GM21515 (cell line): ENCODE measurements at regions not wholly inside any gene's neighbourhood (a gene's known extent, or its start where the extent isn't known, plus 50 kb on each side); places are given as distances from the start of the nearest gene placed in this dataset.
A peak's percentile ranks its signal among the peaks of the same experiment; 100 is the strongest.
"Not testable (repeated sequence)": the region's sequence is repeated elsewhere in the genome, so short reads cannot be mapped to it uniquely, and the experiment has no call there.

Source experiments
- ATAC-seq: cut with Tn5 transposase; IDR thresholded peaks from one replicate; pipeline ENCODE4 v1.9.1; 2021; ENCODE audit not compliant: unreplicated experiment

DNA sequence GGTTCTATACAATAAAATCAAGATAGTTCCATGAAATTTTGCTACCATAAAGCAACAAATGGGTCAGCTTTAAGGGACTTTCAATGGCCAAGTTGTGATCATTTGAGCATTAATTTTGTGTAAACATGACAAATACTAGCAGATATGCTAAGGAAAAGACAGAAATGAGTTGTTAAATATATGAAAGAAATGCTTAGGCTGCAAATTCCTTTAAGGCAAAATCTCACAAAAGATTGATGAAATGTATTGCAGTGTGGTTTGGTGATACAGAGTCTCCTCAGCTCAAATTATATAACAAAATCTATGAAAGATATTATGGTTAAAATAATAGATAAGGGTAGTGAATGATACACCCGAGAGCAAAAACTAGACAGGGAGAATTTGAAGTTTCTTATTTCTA, 377.2 kb downstream of the RAP2B start:
- ATAC-seq = no peak

DNA sequence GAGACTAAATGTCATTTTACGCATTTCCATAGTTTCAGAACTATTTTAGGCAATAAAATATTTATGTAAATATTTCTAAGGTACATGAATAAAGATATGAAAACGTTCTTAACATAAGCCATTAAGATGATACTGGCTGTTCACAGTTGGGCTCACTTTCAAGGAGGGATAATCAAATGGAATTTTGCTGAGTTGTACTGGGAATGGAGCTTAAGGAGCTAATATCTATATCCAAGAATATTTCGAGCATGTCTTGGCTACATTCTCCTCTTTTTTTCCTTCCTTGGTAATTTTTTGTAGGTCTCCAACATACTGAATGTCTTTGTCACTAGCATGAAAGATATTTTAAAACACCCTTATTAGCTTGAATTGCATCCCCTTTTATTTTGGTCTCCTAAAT, 383.4 kb downstream of the RAP2B start:
- no peak for ATAC-seq

DNA sequence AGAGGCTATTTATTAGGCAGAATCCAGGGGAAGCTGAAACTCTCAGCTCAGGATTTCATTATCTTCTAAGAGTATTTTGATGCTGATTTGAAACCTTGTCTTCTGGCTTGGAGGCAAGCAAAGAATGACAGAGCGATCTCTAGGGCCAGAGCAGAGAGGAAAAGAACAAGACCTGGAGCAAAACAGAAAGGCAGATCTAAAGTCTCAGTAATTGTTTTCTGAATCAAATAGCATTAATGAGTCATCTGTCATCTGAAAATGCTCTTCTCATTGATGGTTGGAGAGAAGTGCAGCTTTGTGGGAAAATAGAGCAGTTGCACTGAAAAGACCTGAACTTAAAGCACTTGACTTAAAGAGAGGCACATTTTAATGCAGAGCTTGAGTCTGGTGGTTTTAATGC, 385.9 kb downstream of the RAP2B start:
- ATAC-seq = no peak

DNA sequence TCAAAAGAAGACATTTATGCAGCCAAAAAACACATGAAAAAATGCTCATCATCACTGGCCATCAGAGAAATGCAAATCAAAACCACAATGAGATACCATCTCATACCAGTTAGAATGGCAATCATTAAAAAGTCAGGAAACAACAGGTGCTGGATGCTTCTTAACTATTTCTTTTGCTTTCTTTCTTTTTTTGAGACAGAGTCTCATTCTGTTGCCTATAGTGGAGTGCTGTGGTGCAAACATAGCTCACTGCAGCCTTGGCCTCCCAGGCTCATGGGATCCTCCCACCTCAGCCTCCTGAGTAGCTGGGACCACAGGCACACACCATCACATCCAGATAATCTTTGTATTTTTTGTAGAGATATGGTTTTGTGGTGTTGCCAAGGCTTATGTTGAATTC, 387.7 kb downstream of the RAP2B start:
- ATAC-seq = not testable (repeated sequence)

DNA sequence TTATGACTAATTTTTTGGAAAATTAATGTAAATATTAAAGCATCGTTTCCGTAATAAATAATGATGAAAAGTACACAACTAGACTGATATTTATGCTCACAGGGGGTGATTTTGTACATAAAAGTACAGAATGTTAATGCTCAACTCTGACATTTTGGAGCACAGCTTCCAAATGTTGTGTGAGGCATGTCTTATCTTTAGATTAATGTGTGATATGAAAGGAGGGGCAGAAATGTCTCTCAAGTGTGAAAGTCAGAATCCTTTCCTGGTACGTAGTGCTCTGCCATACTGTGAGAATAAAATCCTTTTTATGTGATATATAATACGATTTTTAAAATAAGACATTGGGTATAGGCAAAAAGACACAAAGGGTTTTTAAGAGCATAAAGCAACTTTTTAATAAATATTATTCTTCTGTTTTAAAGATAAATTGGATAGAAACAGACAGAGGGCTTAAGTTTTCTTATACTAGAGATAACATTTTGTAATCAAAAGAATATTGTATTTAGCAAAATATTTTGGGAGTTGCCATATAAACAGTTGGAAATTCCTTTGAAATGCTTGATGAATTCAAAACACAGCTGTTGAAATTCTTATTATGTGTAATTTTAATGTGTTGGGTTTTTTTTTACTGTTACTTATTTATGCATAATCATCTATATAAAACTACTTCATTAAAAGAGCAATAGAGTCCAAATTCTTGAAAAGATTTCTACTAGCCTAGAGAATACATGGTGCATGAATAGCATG, 389.7 kb downstream of the RAP2B start:
- ATAC-seq = no peak

DNA sequence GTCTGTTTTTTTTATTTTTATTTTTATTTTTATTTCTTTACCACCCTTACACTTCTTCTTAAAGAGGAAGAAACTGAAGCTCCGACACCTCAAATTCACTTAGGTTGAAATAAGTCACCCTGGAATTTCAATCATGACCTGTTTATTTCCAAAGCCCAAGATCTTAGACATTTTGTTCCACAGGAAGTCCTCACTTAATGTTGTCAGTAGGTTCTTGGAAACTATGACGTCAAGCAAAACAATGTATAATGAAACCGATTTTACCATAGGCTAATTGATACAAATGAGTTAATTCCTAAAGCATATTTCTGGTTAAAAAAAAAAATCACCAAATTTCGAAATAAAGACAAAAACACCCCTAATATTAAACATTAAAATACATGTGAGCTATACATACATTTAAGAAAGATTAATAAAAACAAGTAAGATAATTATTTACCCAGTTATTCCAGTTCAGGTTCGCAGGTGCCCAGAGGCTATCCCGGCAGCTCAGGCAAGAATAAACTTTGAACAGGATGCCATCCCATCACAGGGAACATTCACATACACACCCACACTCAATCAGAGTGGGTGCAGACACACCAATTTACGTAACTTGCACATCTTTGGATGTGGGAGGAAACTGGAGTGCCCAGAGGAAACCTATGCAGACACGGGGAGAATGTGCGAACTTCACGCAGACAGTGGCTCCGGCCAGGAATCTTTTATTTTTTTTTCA, 391.0 kb downstream of the RAP2B start:
- ATAC-seq = no peak

DNA sequence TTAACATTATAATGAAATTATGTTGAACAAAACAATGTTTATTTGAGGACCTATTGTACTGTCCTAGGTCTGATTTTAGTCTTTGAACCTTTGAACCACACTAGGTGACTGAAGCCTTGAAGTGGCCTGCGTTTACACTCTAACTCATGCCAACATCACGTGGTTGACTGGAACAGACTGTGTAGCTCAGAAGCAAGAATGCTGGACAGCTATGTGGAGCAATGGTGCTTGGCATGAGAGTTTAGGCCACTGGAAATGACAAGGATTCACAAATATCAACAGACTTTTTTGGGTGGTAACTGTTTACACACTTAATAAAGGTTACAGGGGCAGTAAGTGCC, 391.5 kb downstream of the RAP2B start:
- ATAC-seq = no peak

DNA sequence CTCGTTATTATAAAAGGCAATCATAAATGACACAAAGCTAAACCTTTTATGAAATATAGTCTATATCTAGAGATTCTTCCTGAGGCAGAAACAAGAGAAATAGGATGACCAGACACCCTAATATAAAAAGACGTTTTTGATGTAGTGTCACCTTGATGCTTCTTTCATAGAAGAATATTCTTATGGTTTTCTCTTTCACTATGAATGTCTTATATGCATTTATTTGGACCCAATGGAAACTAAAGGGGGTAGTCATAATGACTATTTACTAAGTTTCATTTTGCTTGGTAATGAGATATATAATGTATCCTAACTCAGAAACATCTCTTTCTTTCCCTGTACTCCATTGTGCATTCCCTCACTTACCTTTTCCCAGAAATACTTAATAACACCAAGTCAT, 393.9 kb downstream of the RAP2B start:
- no peak for ATAC-seq

DNA sequence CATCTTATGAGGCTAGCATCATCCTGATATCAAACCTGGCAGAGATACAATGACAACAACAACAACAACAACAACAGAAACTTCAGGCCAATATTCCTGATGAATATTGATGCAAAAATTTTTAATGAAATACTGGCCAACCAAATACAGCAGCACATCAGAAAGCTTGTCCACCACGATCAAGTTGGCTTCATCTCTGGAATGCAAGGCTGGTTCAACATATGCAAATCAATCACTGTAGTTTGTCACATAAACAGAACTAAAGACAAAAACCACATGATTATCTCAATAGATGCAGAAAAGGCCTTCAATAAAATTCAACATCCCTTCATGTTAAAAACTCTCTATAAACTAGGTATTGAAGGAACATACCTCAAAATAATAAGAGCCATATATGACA, 397.3 kb downstream of the RAP2B start:
- not testable (repeated sequence) for ATAC-seq

DNA sequence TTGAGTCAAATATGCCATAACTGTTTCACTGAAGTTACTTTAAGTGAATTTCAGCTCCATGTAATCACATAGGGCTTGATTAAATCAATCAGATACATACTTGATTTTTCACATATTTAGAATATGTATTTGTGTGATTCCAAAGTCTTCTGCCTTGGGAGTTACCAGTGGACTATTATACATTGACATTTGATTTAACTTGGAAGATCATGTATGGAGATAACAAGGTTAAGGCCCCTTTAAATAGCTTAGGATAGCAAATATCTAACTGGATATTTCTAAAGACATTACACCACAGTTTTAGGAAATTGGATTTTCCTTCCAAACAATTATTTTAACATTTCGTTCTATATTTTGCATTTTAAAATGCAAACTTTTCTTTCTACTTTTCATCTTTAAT, 405.0 kb downstream of the RAP2B start:
- ATAC-seq = no peak

DNA sequence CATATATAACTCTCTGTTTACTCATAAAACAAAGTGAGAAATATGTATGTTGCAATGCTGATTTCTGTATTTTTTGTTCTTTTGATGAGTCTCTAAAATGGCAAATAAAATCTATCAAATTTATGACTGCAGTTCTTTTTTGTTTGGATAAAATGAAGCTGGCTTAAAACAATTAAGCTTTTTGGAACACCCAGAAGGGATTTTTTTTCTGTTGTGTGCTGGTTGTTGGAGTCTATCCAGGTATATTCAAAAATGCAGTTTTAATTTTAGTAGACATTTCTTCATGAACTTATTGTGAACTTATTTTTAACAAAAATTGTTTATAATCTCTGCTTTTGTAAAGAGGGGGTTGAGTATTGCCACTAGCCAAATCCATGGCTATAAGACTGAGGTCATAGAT, 405.5 kb downstream of the RAP2B start:
- ATAC-seq = no peak

DNA sequence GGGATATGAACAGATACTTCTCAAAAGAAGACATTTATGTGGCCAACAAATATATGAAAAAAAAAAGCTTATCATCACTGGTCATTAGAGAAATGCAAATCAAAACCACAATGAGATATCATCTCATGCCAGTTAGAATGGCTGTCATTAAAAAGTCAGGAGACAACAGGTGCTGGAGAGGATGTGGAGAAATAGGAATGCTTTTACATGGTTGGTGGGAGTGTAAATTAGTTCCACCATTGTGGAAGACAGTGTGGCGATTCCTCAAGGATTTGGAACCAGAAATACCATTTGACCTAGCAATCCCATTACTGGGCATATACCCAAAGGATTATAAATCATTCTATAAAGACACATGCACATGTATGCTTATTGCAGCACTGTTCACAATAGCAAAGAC, 408.5 kb downstream of the RAP2B start:
- not testable (repeated sequence) for ATAC-seq

DNA sequence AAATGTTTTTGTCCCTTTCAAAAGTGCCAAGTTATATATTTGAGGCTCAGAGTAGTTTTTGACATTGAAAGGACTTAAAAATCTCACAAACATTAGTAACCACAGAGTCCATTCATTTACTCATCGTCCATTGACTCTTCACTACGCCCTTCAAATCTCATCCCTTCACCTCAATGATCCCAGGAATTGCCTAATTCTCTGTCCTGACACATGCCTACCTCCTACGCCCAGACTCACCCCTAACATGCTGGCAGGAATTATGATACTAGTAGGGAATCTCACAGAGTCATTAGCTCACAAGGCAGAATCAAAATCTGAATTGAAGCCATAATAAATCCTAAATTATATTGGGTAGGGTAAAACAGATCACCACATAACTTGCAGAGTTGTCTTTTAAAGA, 410.1 kb downstream of the RAP2B start:
- no peak for ATAC-seq

DNA sequence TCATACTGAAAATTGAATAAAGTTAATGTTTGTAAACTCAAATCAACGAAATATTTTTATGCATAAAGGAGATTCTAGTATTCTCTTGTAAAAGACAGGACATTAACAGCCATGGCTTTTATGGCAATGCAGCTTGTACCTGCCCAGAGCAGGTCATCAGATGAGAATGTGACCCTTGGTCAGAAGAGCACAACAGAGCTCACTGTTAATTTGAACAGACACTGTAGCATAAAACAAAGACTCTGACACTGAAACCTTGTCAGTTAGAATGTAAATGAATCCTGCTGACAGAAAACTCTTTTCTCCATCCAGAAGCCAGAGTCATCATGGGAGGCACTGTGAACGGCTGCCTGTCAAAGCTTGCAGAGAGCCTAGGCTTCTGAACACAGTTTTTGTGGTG, 410.6 kb downstream of the RAP2B start:
- no peak for ATAC-seq

DNA sequence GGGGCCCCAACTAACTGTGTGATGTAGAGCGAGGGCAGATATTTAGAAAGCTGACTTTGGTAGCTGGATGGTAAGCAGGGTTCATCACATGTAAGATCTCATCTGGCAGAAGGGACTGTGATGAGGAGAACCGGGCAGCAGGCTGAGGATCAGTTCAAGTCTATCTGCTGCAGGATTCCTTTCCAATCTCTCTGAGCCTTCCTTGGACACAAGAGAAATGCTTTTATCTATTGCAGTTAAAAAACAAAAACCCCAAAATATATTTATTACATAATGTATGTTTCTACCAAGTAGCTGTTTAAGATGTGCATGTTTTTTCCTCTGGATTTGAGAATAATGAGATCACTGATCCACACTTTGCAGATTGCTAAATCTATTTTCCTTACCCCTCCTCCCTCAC, 411.5 kb downstream of the RAP2B start:
- no peak for ATAC-seq

DNA sequence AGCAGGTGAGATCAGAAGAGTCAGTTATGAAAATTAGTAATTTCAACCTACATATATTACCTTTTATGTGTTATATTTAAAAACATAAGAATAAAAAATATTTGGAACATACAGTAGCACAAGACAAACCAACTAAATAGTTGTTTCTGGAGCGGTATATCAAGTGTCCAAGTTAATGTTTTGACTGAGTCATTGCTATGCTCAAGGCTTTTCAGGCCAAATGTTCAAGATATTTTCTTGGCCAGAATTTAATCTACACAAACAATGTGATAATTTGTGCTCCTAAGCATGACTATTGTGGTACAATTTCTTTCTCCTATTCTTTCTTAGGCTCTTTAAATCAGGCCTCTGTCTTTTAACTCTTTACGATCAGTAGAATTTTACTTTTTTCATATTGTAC, 412.4 kb downstream of the RAP2B start:
- ATAC-seq = no peak

DNA sequence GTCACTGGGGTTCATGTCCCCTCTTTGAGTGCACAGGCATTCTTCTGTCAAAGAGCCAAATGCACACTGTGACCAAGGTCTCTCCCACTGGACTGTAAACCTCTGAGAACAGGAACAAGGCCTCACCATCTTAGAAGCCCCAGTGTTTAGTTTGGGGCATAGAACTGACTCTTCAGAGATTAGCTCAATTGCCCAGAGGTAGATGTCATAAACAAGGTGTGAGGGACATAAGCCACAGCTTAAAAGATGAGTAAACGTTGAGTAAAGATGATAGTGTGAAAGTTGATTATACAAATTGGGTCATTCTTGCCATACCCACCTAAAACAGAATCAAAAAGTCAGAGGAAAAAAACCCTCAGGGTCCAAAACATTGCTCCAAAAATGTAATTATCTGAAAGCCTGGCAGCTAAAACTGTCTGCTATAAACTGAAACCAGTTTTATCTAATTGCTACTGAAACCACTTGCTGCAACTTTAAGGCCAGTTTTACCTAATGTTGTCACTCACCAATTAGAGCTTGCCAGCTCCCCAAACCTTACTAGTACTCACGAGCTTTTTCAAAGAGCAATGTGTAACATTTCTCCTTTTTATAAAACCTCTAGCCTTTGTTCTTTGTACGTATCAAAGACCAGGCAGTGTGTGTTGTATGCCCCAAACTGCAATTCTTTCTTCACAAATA, 415.2 kb downstream of the RAP2B start:
- ATAC-seq = no peak

DNA sequence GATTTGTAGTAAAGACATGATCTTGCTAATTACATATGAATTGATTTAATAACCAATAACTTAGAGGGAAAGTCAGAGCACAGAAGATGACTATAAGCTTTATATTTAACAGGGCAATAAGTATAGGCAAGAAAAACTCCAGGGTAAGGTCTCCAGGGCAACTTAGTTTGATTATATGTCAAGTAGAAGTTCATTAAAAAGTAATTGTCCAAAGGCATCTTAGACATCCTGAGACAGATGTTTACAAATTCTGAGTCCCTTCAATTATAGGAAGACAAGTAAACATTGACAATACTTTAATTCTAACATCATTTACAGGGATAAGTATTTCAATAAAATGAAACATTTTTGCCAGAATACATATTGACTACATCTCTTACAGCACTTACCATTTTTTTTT, 416.0 kb downstream of the RAP2B start:
- no peak for ATAC-seq

DNA sequence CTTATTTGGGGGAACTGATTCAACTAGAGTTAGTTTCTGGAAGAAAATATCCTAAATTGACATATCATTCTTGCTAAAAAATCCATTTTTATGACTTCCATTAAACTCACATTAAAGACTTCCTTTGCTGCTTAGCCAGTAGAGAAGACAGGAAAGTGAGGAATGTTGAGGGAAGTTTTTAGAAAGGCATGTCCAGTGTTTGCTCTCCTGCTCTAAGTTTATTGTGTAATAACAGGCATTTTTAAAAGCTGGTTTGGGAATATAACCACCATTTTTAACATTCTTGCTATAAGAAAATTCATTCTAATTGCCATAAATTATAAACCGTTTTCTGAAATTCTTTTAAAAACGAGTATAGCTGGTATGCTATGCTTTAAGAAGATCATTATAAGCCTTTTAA, 428.0 kb downstream of the RAP2B start:
- ATAC-seq = no peak

DNA sequence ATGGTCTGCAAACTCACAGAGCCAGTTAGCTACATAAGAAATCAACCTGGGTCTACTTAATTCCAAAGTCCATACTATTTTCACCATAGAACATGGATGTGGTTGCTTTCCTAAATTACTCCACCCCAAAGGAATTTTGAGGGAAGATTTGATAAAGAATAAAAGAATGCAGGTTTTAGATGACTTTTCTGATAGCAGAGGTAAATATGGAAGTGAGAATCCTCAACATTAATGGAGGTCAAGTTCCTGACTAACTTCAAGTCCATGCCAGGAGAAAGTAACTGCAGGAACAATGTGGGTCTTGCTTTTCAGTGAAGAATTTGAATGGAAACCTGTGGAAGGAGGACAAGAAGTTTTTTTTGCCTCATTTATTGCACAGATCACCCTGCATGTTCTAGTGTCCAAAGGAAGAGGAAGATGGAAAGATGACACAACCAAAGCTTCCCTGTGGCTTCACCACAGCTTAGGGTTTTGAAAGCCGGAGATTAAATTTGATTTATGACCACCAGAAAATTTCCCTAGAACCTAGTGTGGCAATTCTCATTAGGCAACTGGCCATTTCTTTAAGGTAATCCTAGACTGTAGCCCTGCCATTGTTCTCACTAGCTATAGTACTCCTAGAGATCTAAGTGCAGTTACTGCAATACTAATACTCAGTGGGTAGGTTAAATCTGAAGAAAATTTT, 429.7 kb downstream of the RAP2B start:
- ATAC-seq = no peak

DNA sequence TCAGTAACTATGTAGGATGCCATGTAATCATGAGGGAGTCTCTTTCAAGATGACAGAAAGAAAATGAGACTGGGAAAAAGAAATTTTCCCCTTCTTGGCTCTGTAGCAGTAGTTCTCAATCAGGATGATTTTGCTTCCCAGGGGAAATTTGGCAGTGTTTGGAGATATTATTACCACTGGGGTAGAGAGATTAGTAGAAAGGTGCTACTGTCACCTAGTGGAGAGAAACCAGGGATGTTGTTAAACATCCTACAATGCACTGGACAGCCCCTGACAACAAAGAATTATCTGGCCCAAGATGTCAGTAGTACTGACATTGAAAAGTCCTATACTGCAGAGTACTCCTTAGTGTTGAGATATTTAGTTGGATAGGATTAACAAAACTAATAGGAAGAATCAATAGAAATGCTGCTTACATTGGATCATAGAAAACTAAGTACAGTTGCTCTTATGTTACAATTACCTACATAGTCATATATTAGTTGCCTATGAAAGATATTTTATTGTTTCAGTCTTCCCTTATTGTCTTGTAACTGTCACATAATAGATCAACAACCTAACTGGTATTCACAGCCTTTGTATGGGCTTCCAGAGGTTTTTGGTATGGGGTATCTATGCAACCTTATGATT, 433.3 kb downstream of the RAP2B start:
- peak; percentile 64 for ATAC-seq
